HepG2 (cell line): ENCODE measurements at regions not wholly inside any gene's neighbourhood (a gene's known extent, or its start where the extent isn't known, plus 50 kb on each side); places are given as distances from the start of the nearest gene placed in this dataset.
"Not testable (repeated sequence)": the region's sequence is repeated elsewhere in the genome, so short reads cannot be mapped to it uniquely, and the experiment has no call there.

Experiments used
- ARID2 ChIP-seq: sonication (generic); formaldehyde crosslinking; IDR thresholded peaks from 2 replicates; pipeline ENCODE4 v1.8.1; 2022; ENCODE audit warnings: mild to moderate bottlenecking, missing genetic modification reagents, borderline replicate concordance
- CCAR2 ChIP-seq: fragments of 200-400 bp; formaldehyde crosslinking; optimal IDR thresholded peaks from 2 replicates; pipeline ENCODE3; 2018; ENCODE audit warnings: low read depth, mild to moderate bottlenecking, low read length, moderate library complexity
- CCDC6 ChIP-seq: sonication (generic); formaldehyde crosslinking; IDR thresholded peaks from 2 replicates; pipeline ENCODE4 v1.8.1; 2022; ENCODE audit warnings: mild to moderate bottlenecking, missing genetic modification reagents, moderate library complexity
- EED ChIP-seq: sonication (generic); formaldehyde crosslinking; IDR thresholded peaks from 2 replicates; pipeline ENCODE4 v1.5.0; 2020; ENCODE audit warnings: mild to moderate bottlenecking, missing genetic modification reagents
- EZH2 ChIP-seq: conservative IDR thresholded peaks from 2 replicates; pipeline ENCODE4 v1.6.1; 2012; ENCODE audit warnings: mild to moderate bottlenecking, low read depth, low read length, moderate library complexity
- JUNB ChIP-seq: sonication (generic); formaldehyde crosslinking; IDR thresholded peaks from 2 replicates; pipeline ENCODE4 v1.8.0; 2022; ENCODE audit warnings: missing genetic modification reagents, mild to moderate bottlenecking, borderline replicate concordance
- XRCC5 ChIP-seq: fragments of 200-400 bp; formaldehyde crosslinking; optimal IDR thresholded peaks from 2 replicates; pipeline ENCODE3; 2017; ENCODE audit warnings: mild to moderate bottlenecking, low read length
- YY1 ChIP-seq: IDR thresholded peaks from 2 replicates; pipeline ENCODE4 v1.6.1; 2011; ENCODE audit warnings: low read length, low read depth, moderate library complexity, mild to moderate bottlenecking; ENCODE audit not compliant: insufficient read depth, insufficient replicate concordance
- ZBTB42 ChIP-seq: sonication (generic); formaldehyde crosslinking; IDR thresholded peaks from 2 replicates; pipeline ENCODE4 v1.5.0; 2020; ENCODE audit warnings: mild to moderate bottlenecking, missing genetic modification reagents
- ZFP37 ChIP-seq: sonication (generic); formaldehyde crosslinking; IDR thresholded peaks from 2 replicates; pipeline ENCODE4 v1.4.0; 2020; ENCODE audit warnings: missing genetic modification reagents, borderline replicate concordance
- TF ChIP-seq, protein P1 (sequence below): IDR thresholded peaks from 2 replicates; pipeline ENCODE4 v1.6.1; 2012; ENCODE audit warnings: inconsistent platforms
- TF ChIP-seq, protein P2 (sequence below), 2 experiments: IDR thresholded peaks; 2 replicates each; pipeline ENCODE4 v1.6.1; 2011 to 2012; ENCODE audit warnings: low read length in 2 of 2, borderline replicate concordance in 1 of 2, low read depth in 1 of 2, mild to moderate bottlenecking in 1 of 2, moderate library complexity in 1 of 2
- TF ChIP-seq, protein P3 (sequence below): IDR thresholded peaks from 2 replicates; pipeline ENCODE4 v1.6.1; 2018; ENCODE audit warnings: missing genetic modification reagents

DNA sequence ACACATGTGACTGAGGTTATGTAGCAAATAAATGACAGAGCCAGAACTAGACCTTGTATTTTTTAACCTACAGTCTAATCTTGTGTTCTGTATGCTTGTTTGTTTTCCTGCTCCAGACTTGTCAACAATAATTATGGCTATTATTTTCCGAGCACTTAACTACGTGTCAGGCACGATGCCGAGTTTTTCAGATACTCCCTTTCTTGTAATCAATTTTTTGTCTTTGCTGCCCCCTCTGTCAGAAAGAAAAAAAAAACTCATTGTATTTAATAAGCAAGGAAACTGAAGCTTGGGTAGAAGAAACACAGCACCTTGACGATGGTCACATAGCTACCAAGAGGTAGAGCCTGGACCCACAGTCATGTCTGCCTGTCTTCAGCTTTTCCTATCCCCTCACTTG lies 95.7 kb upstream of the TRIM77 start:
- not testable (repeated sequence) for TF ChIP-seq EED (CRISPR knock-in tag); YY1; XRCC5; ARID2 (CRISPR knock-in tag); CCDC6; JUNB (CRISPR knock-in tag); EZH2; CCAR2; ZBTB42 (CRISPR knock-in tag); ZFP37 (CRISPR knock-in tag)
- TF ChIP-seq, protein P1, sequence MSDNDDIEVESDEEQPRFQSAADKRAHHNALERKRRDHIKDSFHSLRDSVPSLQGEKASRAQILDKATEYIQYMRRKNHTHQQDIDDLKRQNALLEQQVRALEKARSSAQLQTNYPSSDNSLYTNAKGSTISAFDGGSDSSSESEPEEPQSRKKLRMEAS, result not testable (repeated sequence)
- TF ChIP-seq, protein P2, sequence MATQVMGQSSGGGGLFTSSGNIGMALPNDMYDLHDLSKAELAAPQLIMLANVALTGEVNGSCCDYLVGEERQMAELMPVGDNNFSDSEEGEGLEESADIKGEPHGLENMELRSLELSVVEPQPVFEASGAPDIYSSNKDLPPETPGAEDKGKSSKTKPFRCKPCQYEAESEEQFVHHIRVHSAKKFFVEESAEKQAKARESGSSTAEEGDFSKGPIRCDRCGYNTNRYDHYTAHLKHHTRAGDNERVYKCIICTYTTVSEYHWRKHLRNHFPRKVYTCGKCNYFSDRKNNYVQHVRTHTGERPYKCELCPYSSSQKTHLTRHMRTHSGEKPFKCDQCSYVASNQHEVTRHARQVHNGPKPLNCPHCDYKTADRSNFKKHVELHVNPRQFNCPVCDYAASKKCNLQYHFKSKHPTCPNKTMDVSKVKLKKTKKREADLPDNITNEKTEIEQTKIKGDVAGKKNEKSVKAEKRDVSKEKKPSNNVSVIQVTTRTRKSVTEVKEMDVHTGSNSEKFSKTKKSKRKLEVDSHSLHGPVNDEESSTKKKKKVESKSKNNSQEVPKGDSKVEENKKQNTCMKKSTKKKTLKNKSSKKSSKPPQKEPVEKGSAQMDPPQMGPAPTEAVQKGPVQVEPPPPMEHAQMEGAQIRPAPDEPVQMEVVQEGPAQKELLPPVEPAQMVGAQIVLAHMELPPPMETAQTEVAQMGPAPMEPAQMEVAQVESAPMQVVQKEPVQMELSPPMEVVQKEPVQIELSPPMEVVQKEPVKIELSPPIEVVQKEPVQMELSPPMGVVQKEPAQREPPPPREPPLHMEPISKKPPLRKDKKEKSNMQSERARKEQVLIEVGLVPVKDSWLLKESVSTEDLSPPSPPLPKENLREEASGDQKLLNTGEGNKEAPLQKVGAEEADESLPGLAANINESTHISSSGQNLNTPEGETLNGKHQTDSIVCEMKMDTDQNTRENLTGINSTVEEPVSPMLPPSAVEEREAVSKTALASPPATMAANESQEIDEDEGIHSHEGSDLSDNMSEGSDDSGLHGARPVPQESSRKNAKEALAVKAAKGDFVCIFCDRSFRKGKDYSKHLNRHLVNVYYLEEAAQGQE (IDR thresholded peaks at IDR 0.05; ENCODE audit: borderline replicate concordance in 1 of 2, low read depth in 1 of 2, low read length in 2 of 2), result not testable (repeated sequence)
- TF ChIP-seq, protein P3, sequence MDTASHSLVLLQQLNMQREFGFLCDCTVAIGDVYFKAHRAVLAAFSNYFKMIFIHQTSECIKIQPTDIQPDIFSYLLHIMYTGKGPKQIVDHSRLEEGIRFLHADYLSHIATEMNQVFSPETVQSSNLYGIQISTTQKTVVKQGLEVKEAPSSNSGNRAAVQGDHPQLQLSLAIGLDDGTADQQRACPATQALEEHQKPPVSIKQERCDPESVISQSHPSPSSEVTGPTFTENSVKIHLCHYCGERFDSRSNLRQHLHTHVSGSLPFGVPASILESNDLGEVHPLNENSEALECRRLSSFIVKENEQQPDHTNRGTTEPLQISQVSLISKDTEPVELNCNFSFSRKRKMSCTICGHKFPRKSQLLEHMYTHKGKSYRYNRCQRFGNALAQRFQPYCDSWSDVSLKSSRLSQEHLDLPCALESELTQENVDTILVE, result not testable (repeated sequence)
